Parathyroid adenoma (tissue), 2 donors: ENCODE measurements at regions not wholly inside any gene's neighbourhood (a gene's known extent, or its start where the extent isn't known, plus 50 kb on each side); places are given as distances from the start of the nearest gene placed in this dataset.

Experiments
- H2AFZ ChIP-seq: fragments of 300-600 bp; sonication (generic); one replicate; pipeline ENCODE4 v1.7.0; 2017; ENCODE audit warnings: antibody characterized with exemption, mild to moderate bottlenecking
- H3K27ac ChIP-seq: fragments of 300-600 bp; sonication (generic); one replicate; pipeline ENCODE4 v1.7.0; 2017
- H3K27me3 ChIP-seq: fragments of 300-600 bp; sonication (generic); one replicate; pipeline ENCODE4 v1.7.0; 2017; ENCODE audit warnings: low read length; ENCODE audit not compliant: control insufficient read depth, insufficient read depth
- H3K36me3 ChIP-seq: fragments of 300-600 bp; sonication (generic); one replicate; pipeline ENCODE4 v1.7.0; 2017; ENCODE audit warnings: low read length; ENCODE audit not compliant: control insufficient read depth, insufficient read depth
- H3K4me1 ChIP-seq: fragments of 300-600 bp; sonication (generic); one replicate; pipeline ENCODE4 v1.7.0; 2017; ENCODE audit warnings: control low read depth
- H3K4me2 ChIP-seq: fragments of 300-600 bp; sonication (generic); one replicate; pipeline ENCODE4 v1.7.0; 2017; ENCODE audit warnings: low read length
- H3K4me3 ChIP-seq: fragments of 300-600 bp; sonication (generic); one replicate; pipeline ENCODE4 v1.7.0; 2017; ENCODE audit warnings: low read depth, low read length
- H3K79me2 ChIP-seq: fragments of 300-600 bp; sonication (generic); one replicate; pipeline ENCODE4 v1.7.0; 2017; ENCODE audit warnings: control low read depth
- H3K9ac ChIP-seq: fragments of 300-600 bp; sonication (generic); one replicate; pipeline ENCODE4 v1.7.0; 2017; ENCODE audit warnings: mild to moderate bottlenecking
- H3K9me3 ChIP-seq: fragments of 300-600 bp; sonication (generic); one replicate; pipeline ENCODE4 v1.7.0; 2017; ENCODE audit warnings: low read length; ENCODE audit not compliant: control insufficient read depth
- TF ChIP-seq, protein P1 (sequence below): fragments of 300-600 bp; sonication (generic); IDR thresholded peaks from one replicate; pipeline ENCODE4 v1.7.0; 2017; ENCODE audit warnings: antibody characterized with exemption, mild to moderate bottlenecking
- donor health status: primary hyperparathyroidism.

DNA sequence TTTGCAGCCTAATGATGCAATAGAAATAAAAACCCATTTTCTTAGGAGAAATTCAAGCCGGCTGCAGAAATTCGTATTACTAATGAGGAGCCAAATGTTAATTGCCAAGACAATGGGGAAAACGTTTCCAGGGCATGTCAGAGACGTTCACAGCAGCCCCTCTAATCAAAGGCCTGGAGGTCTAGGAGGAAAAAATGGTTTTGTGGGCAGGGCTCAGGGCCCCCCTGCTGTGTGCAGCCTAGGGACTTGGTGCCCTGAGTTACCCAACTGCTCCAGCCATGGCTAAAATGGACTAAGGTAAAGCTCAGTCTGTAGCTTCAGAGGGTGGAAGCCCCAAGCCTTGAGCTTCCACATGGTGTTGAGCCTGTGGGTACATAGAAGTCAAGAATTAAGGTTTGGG is 461.4 kb downstream of the FAT4 start:
- TF ChIP-seq, protein P1, sequence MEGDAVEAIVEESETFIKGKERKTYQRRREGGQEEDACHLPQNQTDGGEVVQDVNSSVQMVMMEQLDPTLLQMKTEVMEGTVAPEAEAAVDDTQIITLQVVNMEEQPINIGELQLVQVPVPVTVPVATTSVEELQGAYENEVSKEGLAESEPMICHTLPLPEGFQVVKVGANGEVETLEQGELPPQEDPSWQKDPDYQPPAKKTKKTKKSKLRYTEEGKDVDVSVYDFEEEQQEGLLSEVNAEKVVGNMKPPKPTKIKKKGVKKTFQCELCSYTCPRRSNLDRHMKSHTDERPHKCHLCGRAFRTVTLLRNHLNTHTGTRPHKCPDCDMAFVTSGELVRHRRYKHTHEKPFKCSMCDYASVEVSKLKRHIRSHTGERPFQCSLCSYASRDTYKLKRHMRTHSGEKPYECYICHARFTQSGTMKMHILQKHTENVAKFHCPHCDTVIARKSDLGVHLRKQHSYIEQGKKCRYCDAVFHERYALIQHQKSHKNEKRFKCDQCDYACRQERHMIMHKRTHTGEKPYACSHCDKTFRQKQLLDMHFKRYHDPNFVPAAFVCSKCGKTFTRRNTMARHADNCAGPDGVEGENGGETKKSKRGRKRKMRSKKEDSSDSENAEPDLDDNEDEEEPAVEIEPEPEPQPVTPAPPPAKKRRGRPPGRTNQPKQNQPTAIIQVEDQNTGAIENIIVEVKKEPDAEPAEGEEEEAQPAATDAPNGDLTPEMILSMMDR = no peak
- H3K79me2 ChIP-seq = no peaks in the 10 kb centered on the region
- H3K9ac ChIP-seq = no peak overlapping the region
- no peak overlapping the region for H3K27ac ChIP-seq
- no peak overlapping the region for H3K4me3 ChIP-seq
- no peaks in the 10 kb centered on the region for H3K9me3 ChIP-seq
- no peaks in the 10 kb centered on the region for H3K36me3 ChIP-seq
- H3K4me2 ChIP-seq = no peak overlapping the region
- H3K4me1 ChIP-seq = no peaks in the 10 kb centered on the region
- no peak overlapping the region for H2AFZ ChIP-seq
- H3K27me3 ChIP-seq = no peaks in the 10 kb centered on the region

DNA sequence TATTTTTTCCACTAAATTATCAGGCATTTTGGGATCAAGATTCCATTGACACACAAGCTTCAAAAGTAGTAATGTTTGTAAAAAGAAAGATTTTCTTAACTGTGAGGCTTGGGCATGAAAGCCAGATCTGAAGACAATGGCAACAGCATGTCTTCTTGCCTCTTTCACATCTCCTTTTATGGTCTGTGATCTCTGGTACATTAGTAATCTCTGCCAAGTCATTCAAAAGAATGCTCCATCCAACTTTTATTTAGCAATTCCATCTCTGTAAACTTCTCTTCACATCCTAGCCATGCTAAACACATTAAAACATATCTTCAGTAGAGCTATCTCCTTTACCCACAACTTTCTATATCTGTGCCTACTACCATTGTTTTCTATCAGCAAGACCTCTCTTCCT is 465.4 kb downstream of the FAT4 start:
- Histone ChIP-seq H3K79me2 (no peaks in the 10 kb centered on the region), H2AFZ (no peak overlapping the region), H3K4me2 (no peak overlapping the region), H3K27ac (no peak overlapping the region), H3K9me3 (no peaks in the 10 kb centered on the region), H3K36me3 (no peaks in the 10 kb centered on the region), H3K27me3 (no peaks in the 10 kb centered on the region), H3K4me1 (no peaks in the 10 kb centered on the region), H3K9ac (no peak overlapping the region), H3K4me3 (no peak overlapping the region)
- TF ChIP-seq, protein P1 = no peak

DNA sequence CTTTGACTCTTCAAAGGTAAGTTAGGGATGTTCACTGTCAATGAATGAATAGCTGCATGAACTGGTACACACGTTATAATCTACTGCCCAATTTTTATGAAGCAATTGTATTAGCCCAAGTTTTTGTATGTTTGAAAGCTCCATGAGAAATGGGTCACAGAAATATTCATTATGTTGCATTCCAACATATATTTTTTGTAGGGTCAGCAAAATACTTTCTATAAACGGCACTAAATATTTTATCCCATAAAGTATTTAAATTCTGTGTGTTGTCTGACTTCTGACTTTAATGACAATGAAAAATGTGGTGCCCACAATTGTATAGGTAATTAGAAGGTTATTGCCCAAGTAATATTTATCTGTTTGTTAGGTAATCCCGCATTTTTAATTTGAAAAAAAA is 466.0 kb downstream of the FAT4 start:
- Histone ChIP-seq H3K9me3 (no peaks in the 10 kb centered on the region), H3K4me2 (no peak overlapping the region), H2AFZ (no peak overlapping the region), H3K27me3 (no peaks in the 10 kb centered on the region), H3K4me1 (no peaks in the 10 kb centered on the region), H3K79me2 (no peaks in the 10 kb centered on the region), H3K36me3 (no peaks in the 10 kb centered on the region), H3K4me3 (no peak overlapping the region), H3K27ac (no peak overlapping the region), H3K9ac (no peak overlapping the region)
- TF ChIP-seq, protein P1 = no peak

DNA sequence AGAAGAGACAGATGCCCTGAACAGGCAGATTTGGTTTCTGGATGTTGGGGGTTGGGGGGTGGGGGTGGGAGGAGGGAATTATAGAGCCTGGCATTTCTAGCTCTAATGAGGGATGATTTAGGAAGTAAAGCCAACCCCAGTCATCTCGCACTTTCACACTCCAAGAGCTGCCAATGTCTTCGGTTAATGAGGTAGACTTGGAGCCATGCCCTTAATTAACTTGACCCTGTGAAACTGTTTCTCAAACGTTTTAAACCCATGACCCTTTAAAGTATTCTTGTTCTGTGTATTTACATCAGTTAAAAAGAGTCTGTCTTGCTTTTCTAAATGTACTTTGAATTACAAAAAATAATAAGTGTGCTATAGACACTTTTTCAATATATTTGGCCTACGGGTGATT is 466.9 kb downstream of the FAT4 start:
- TF ChIP-seq, protein P1 = no peak
- Histone ChIP-seq H3K4me1 (no peaks in the 10 kb centered on the region), H3K9me3 (no peaks in the 10 kb centered on the region), H3K36me3 (no peaks in the 10 kb centered on the region), H3K27ac (no peak overlapping the region), H2AFZ (no peak overlapping the region), H3K27me3 (no peaks in the 10 kb centered on the region), H3K4me2 (no peak overlapping the region), H3K9ac (no peak overlapping the region), H3K79me2 (no peaks in the 10 kb centered on the region), H3K4me3 (no peak overlapping the region)

DNA sequence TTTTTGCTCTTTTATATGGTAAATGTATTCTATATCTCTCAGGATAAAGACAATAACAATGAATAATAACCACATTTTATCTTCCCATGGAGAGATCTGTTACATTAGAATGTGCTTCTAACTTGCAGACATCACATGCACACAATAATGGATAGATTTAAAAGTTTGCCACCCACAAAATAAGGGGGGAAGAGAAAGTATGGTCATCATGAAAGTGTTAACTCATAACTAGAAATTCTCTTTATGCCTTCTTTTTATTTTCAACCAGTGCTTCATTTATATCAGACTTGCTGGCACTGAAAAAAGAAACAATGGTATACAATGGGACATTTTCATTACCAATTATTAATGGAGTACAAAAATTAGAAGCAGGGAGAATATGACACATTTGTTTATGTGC is 470.0 kb downstream of the FAT4 start:
- Histone ChIP-seq H3K27ac (no peak overlapping the region), H2AFZ (no peak overlapping the region), H3K36me3 (no peaks in the 10 kb centered on the region), H3K4me1 (no peaks in the 10 kb centered on the region), H3K27me3 (no peaks in the 10 kb centered on the region), H3K9me3 (no peaks in the 10 kb centered on the region), H3K4me2 (no peak overlapping the region), H3K4me3 (no peak overlapping the region), H3K79me2 (no peaks in the 10 kb centered on the region), H3K9ac (no peak overlapping the region)
- TF ChIP-seq, protein P1 = no peak
